Gastrocnemius medialis (tissue), 4 donors: ENCODE measurements at regions not wholly inside any gene's neighbourhood (a gene's known extent, or its start where the extent isn't known, plus 50 kb on each side); places are given as distances from the start of the nearest gene placed in this dataset.

ENCODE experiments used
- CTCF ChIP-seq, 5 experiments: fragments of 450-650 bp in 3 of 5; fragments of 200-600 bp in 2 of 5; sonication (generic) in 2 of 5; IDR thresholded peaks in 4 of 5; conservative IDR thresholded peaks in 1 of 5; 1 replicate in 4 of 5; 2 replicates in 1 of 5; pipeline ENCODE4 v1.5.1; 2016 to 2019; ENCODE audit warnings: antibody characterized with exemption in 5 of 5, mild to moderate bottlenecking in 3 of 5, moderate library complexity in 3 of 5
- POLR2A ChIP-seq, 2 donors: fragments of 450-650 bp; IDR thresholded peaks; one replicate each; pipeline ENCODE4 v1.6.1; 2017; ENCODE audit warnings: antibody characterized with exemption in 2 of 2, mild to moderate bottlenecking in 2 of 2, moderate library complexity in 2 of 2

GRCh38 chr11:131108760-131109159 is 192.5 kb upstream of the SNX19 start:
- no peak for TF ChIP-seq CTCF (IDR thresholded peaks at IDR 0.05 in 4 of 5, conservative IDR thresholded peaks at IDR 0.05 in 1 of 5)
- no peak for TF ChIP-seq POLR2A (IDR thresholded peaks at IDR 0.05)
